ENCODE measurements at regions not wholly inside any gene's neighbourhood (a gene's known extent, or its start where the extent isn't known, plus 50 kb on each side); places are given as distances from the start of the nearest gene placed in this dataset.

DNA sequence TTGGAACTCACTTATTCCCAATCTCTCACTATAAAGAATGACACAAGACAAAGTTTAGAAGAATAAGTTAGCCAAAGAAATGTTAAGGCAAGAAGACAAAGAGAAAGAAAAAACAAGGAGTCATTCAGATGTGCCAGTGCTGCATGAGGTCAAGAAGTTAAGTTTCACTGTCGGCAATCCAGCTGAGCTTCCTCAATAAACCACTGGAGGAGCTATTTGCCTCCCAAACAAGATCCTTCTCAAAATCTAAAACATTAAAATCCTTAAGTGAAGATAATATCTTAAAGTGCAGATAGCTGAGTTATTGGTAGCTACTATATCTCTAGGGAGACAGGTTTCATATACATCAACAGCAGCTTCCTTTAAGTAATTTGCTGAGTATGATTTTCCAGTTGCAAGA, 512.3 kb downstream of the HDGFL1 start:
- ATAC-seq (ENCODE audit: insufficient read depth, low read depth) (no peak), DNase-seq (no peak)
- Histone ChIP-seq H2AFZ (ENCODE audit: low read depth, low read length) (no peak overlapping the region), H3K27me3 (ENCODE audit: insufficient read depth, low read length, poor library complexity) (no peaks in the 10 kb centered on the region), H3K79me2 (ENCODE audit: insufficient read depth, low read length) (no peaks in the 10 kb centered on the region), H4K20me1 (ENCODE audit: insufficient read depth, low read length) (no peaks in the 10 kb centered on the region), H3K9ac (ENCODE audit: low read depth, low read length) (no peak overlapping the region), H3K4me3 (ENCODE audit: low read depth in 1 of 2, low read length in 2 of 2) (no peak overlapping the region), H3K4me1 (ENCODE audit: insufficient read depth, low read length) (no peaks in the 10 kb centered on the region), H3K9me3 (ENCODE audit: insufficient read depth, low read length, severe bottlenecking) (no peaks in the 10 kb centered on the region), H3K36me3 (ENCODE audit: insufficient read depth, low read length) (no peaks in the 10 kb centered on the region), H3K4me2 (ENCODE audit: insufficient read depth, low read length) (no peak overlapping the region), H3K27ac (ENCODE audit: low read length) (no peak overlapping the region)
- TF ChIP-seq, protein P1, sequence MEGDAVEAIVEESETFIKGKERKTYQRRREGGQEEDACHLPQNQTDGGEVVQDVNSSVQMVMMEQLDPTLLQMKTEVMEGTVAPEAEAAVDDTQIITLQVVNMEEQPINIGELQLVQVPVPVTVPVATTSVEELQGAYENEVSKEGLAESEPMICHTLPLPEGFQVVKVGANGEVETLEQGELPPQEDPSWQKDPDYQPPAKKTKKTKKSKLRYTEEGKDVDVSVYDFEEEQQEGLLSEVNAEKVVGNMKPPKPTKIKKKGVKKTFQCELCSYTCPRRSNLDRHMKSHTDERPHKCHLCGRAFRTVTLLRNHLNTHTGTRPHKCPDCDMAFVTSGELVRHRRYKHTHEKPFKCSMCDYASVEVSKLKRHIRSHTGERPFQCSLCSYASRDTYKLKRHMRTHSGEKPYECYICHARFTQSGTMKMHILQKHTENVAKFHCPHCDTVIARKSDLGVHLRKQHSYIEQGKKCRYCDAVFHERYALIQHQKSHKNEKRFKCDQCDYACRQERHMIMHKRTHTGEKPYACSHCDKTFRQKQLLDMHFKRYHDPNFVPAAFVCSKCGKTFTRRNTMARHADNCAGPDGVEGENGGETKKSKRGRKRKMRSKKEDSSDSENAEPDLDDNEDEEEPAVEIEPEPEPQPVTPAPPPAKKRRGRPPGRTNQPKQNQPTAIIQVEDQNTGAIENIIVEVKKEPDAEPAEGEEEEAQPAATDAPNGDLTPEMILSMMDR (IDR thresholded peaks at IDR 0.05; ENCODE audit: borderline replicate concordance, extremely low read depth, low read length, poor library complexity, severe bottlenecking) = peak; percentile 39
- TF ChIP-seq EZH2 (IDR thresholded peaks at IDR 0.05; ENCODE audit: borderline replicate concordance, low read depth, low read length, severe bottlenecking) = no peak

- Histone ChIP-seq H3K9me3 (ENCODE audit: insufficient read depth, low read length, severe bottlenecking) (no peaks in the 10 kb centered on the region), H3K27ac (ENCODE audit: low read length) (no peak overlapping the region), H3K4me2 (ENCODE audit: insufficient read depth, low read length) (no peak overlapping the region), H3K4me3 (ENCODE audit: low read depth in 1 of 2, low read length in 2 of 2) (no peak overlapping the region), H3K4me1 (ENCODE audit: insufficient read depth, low read length) (no peaks in the 10 kb centered on the region), H4K20me1 (ENCODE audit: insufficient read depth, low read length) (no peaks in the 10 kb centered on the region), H3K27me3 (ENCODE audit: insufficient read depth, low read length, poor library complexity) (no peaks in the 10 kb centered on the region), H3K9ac (ENCODE audit: low read depth, low read length) (no peak overlapping the region), H2AFZ (ENCODE audit: low read depth, low read length) (no peak overlapping the region), H3K79me2 (ENCODE audit: insufficient read depth, low read length) (no peaks in the 10 kb centered on the region), H3K36me3 (ENCODE audit: insufficient read depth, low read length) (no peaks in the 10 kb centered on the region)
- no peak for TF ChIP-seq EZH2 (IDR thresholded peaks at IDR 0.05; ENCODE audit: borderline replicate concordance, low read depth, low read length, severe bottlenecking)
- TF ChIP-seq, protein P1 (IDR thresholded peaks at IDR 0.05; ENCODE audit: borderline replicate concordance, extremely low read depth, low read length, poor library complexity, severe bottlenecking) = no peak
- DNase-seq (no peak), ATAC-seq (ENCODE audit: insufficient read depth, low read depth) (no peak)
Measured at GRCh38 chr6:23086100-23086499, 516.7 kb downstream of the HDGFL1 start.

GRCh38 chr6:23087471-23087870, 518.1 kb downstream of the HDGFL1 start:
- Histone ChIP-seq H3K36me3 (ENCODE audit: insufficient read depth, low read length) (no peaks in the 10 kb centered on the region), H3K27ac (ENCODE audit: low read length) (no peak overlapping the region), H3K9me3 (ENCODE audit: insufficient read depth, low read length, severe bottlenecking) (no peaks in the 10 kb centered on the region), H3K27me3 (ENCODE audit: insufficient read depth, low read length, poor library complexity) (no peaks in the 10 kb centered on the region), H3K4me2 (ENCODE audit: insufficient read depth, low read length) (no peak overlapping the region), H3K9ac (ENCODE audit: low read depth, low read length) (no peak overlapping the region), H2AFZ (ENCODE audit: low read depth, low read length) (no peak overlapping the region), H4K20me1 (ENCODE audit: insufficient read depth, low read length) (no peaks in the 10 kb centered on the region), H3K4me3 (ENCODE audit: low read depth in 1 of 2, low read length in 2 of 2) (no peak overlapping the region), H3K79me2 (ENCODE audit: insufficient read depth, low read length) (no peaks in the 10 kb centered on the region), H3K4me1 (ENCODE audit: insufficient read depth, low read length) (no peaks in the 10 kb centered on the region)
- TF ChIP-seq, protein P1 (IDR thresholded peaks at IDR 0.05; ENCODE audit: borderline replicate concordance, extremely low read depth, low read length, poor library complexity, severe bottlenecking) = no peak
- TF ChIP-seq EZH2 (IDR thresholded peaks at IDR 0.05; ENCODE audit: borderline replicate concordance, low read depth, low read length, severe bottlenecking) = no peak
- DNase-seq = no peak
- ATAC-seq (ENCODE audit: insufficient read depth, low read depth) = no peak

DNA sequence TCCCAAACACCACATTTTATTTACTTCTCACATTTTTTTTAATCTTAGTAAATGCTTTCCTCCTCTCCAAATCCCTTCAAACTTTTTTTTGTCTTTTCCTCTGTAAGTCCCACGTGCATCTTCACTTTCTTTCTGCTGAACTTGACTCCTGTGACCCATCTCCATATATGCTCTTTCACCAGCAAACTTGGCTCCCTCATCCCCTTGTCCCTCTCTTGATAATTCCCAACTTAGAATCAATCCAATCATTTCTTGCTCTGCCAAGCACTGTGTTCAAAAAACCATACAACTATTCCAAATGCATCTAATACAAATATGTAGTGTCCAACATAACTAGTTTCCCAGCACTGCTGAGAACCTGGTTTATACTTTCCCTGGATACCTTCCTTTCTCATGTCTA, 519.4 kb downstream of the HDGFL1 start:
- H3K9ac ChIP-seq (ENCODE audit: low read depth, low read length) = no peak overlapping the region
- H3K4me2 ChIP-seq (ENCODE audit: insufficient read depth, low read length) = no peak overlapping the region
- H3K9me3 ChIP-seq (ENCODE audit: insufficient read depth, low read length, severe bottlenecking) = no peaks in the 10 kb centered on the region
- H3K4me3 ChIP-seq (ENCODE audit: low read depth in 1 of 2, low read length in 2 of 2) = no peak overlapping the region
- H3K36me3 ChIP-seq (ENCODE audit: insufficient read depth, low read length) = no peaks in the 10 kb centered on the region
- H3K27me3 ChIP-seq (ENCODE audit: insufficient read depth, low read length, poor library complexity) = no peaks in the 10 kb centered on the region
- ATAC-seq (ENCODE audit: insufficient read depth, low read depth) (no peak), DNase-seq (no peak)
- TF ChIP-seq, protein P1 (IDR thresholded peaks at IDR 0.05; ENCODE audit: borderline replicate concordance, extremely low read depth, low read length, poor library complexity, severe bottlenecking) = no peak
- TF ChIP-seq EZH2 (IDR thresholded peaks at IDR 0.05; ENCODE audit: borderline replicate concordance, low read depth, low read length, severe bottlenecking) = no peak
- H3K27ac ChIP-seq (ENCODE audit: low read length) = no peak overlapping the region
- H2AFZ ChIP-seq (ENCODE audit: low read depth, low read length) = no peak overlapping the region
- H3K79me2 ChIP-seq (ENCODE audit: insufficient read depth, low read length) = no peaks in the 10 kb centered on the region
- no peaks in the 10 kb centered on the region for H3K4me1 ChIP-seq (ENCODE audit: insufficient read depth, low read length)
- no peaks in the 10 kb centered on the region for H4K20me1 ChIP-seq (ENCODE audit: insufficient read depth, low read length)

Measured in DND-41 (cell line).